ENCODE measurements at regions not wholly inside any gene's neighbourhood (a gene's known extent, or its start where the extent isn't known, plus 50 kb on each side); places are given as distances from the start of the nearest gene placed in this dataset.

DNA sequence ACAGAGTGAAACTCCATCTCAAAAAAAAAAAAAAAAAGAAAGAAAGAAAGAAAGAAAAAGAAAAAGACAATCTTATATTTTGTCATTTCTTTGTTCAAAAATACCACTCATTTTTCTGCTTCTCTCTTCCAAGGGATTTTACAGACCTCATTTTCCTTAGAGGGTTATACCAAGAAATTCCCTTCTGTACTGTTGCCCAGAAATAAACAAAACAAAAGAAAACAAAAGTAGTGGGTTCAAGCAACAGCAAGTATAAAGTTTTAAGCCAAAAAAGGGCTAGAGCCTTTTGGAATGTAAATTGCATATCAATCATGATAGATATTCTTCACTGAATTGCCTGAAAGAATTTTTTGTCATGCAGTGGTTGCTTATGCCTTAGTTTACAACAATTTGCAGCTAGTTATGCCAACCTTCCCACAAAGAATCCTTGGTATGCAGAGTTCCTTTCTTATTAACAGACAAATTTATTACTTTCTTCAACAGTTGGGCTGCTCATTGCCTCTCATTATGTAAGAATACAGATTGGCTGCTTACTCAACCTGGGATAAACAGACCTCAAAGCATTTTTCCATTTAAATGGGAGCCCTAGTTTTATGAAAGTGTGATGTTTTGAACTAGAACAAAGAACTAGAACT is 129.1 kb upstream of the PPFIA2 start:
- Histone ChIP-seq H3K9ac (ENCODE audit: low read depth, low read length) (no peak overlapping the region), H3K9me3 (ENCODE audit: insufficient read depth, low read depth, low read length) (peaks cover 2% of the 10 kb centered on the region; the same call in 1 of the 2 replicates), H3K27ac (ENCODE audit: low read depth, low read length) (peak overlapping the region; percentile 67; the same call in 1 of the 2 replicates), H3K4me3 (ENCODE audit: low read length) (no peak overlapping the region), H3K4me1 (ENCODE audit: insufficient read depth, low read length) (peaks cover 10% of the 10 kb centered on the region), H3K27me3 (ENCODE audit: insufficient read depth, low read length) (no peaks in the 10 kb centered on the region), H3K36me3 (ENCODE audit: insufficient read depth, low read length) (no peaks in the 10 kb centered on the region)

- Histone ChIP-seq H3K9ac (ENCODE audit: low read depth, low read length) (no peak overlapping the region), H3K27ac (ENCODE audit: low read depth, low read length) (no peak overlapping the region), H3K9me3 (ENCODE audit: insufficient read depth, low read depth, low read length) (no peaks in the 10 kb centered on the region), H3K36me3 (ENCODE audit: insufficient read depth, low read length) (no peaks in the 10 kb centered on the region), H3K4me1 (ENCODE audit: insufficient read depth, low read length) (no peaks in the 10 kb centered on the region), H3K4me3 (ENCODE audit: low read length) (no peak overlapping the region), H3K27me3 (ENCODE audit: insufficient read depth, low read length) (no peaks in the 10 kb centered on the region)
- 91% methylated on average over 2 of the region's 2 CpGs for WGBS
These were observed 115.4 kb upstream of the PPFIA2 start for GRCh38 chr12:81874586-81874985.

DNA sequence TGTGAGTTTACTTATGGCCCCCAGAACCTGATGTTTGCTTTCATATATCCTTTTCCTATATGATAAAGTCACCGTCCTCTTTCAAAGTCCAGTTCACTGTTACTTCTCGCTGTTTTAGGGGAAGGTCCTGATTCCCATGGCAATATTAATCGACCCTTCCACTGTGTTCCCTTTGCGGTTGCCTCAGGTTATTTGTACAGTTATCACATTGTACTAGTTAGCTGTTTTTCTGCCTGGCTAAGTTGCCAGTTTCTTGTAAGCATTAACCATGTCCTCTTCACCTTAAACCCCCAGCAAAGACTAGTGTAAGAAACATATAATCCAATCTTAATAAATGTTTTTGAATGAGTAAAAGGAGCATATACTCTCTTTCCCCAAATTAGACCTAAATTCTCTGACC is 115.0 kb upstream of the PPFIA2 start:
- Histone ChIP-seq H3K9me3 (ENCODE audit: insufficient read depth, low read depth, low read length) (no peaks in the 10 kb centered on the region), H3K9ac (ENCODE audit: low read depth, low read length) (no peak overlapping the region), H3K36me3 (ENCODE audit: insufficient read depth, low read length) (no peaks in the 10 kb centered on the region), H3K4me3 (ENCODE audit: low read length) (no peak overlapping the region), H3K4me1 (ENCODE audit: insufficient read depth, low read length) (no peaks in the 10 kb centered on the region), H3K27me3 (ENCODE audit: insufficient read depth, low read length) (no peaks in the 10 kb centered on the region), H3K27ac (ENCODE audit: low read depth, low read length) (no peak overlapping the region)
- WGBS, result 92% methylated on average over 4 of the region's 4 CpGs

DNA sequence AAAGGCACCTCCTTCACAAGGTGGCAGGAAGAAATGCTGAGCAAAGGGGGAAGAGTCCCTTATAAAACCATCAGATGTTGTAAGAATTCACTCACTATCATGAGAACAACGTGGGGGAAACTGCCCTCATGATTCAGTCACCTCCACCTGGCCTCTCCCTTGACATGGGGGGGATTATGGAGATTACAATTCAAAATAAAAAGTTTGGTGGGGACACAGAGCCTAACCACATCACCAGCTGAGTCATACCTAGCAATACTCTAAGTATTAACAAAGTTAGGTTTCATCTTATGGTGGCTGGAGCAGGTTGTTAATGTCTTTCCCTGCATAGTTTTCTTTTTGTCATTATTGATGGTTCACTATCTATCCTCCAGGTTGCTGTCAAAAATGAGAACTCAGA is 113.2 kb upstream of the PPFIA2 start:
- H3K9ac ChIP-seq (ENCODE audit: low read depth, low read length), result no peak overlapping the region
- H3K9me3 ChIP-seq (ENCODE audit: insufficient read depth, low read depth, low read length), result no peaks in the 10 kb centered on the region
- no peak overlapping the region for H3K4me3 ChIP-seq (ENCODE audit: low read length)
- no peak overlapping the region for H3K27ac ChIP-seq (ENCODE audit: low read depth, low read length)
- no peaks in the 10 kb centered on the region for H3K36me3 ChIP-seq (ENCODE audit: insufficient read depth, low read length)
- no peaks in the 10 kb centered on the region for H3K4me1 ChIP-seq (ENCODE audit: insufficient read depth, low read length)
- H3K27me3 ChIP-seq (ENCODE audit: insufficient read depth, low read length), result no peaks in the 10 kb centered on the region
- WGBS, result no CpG with 5 or more reads among the region's 1 CpG

DNA sequence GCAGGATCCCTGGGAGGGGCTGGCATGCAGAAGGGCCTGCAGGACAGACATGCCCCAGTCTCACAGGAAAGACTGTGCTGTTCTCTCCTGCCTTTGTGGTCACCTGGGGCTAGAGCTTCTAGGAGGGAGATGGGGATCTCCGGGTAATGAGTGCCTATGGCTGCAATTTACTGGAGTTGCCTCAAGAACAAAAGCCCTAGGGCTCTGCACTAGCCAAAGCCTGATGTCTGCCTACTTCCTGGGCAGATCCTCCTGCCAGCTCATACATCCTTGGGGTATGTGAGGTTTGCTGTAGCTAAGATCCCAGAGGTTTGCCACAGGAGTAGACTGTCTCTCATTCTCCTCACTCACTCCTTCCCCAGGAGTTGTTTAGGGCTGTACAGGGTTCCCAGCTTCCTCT is 106.9 kb upstream of the PPFIA2 start:
- WGBS, result 94% methylated on average over 1 of the region's 1 CpG
- no peak overlapping the region for H3K27ac ChIP-seq (ENCODE audit: low read depth, low read length)
- no peak overlapping the region for H3K4me3 ChIP-seq (ENCODE audit: low read length)

GRCh38 chr12:81863406-81863805 is 104.3 kb upstream of the PPFIA2 start:
- no peaks in the 10 kb centered on the region for H3K9me3 ChIP-seq (ENCODE audit: insufficient read depth, low read depth, low read length)
- no peaks in the 10 kb centered on the region for H3K27me3 ChIP-seq (ENCODE audit: insufficient read depth, low read length)
- peaks cover 10% of the 10 kb centered on the region for H3K4me1 ChIP-seq (ENCODE audit: insufficient read depth, low read length)
- H3K27ac ChIP-seq (ENCODE audit: low read depth, low read length), result no peak overlapping the region
- no peaks in the 10 kb centered on the region for H3K36me3 ChIP-seq (ENCODE audit: insufficient read depth, low read length)
- WGBS, result 28% methylated on average over 1 of the region's 1 CpG
- H3K4me3 ChIP-seq (ENCODE audit: low read length), result no peak overlapping the region
- no peak overlapping the region for H3K9ac ChIP-seq (ENCODE audit: low read depth, low read length)

More for the DNA sequence above, 106.9 kb upstream of the PPFIA2 start:
- Histone ChIP-seq H3K27me3 (ENCODE audit: insufficient read depth, low read length) (no peaks in the 10 kb centered on the region), H3K4me1 (ENCODE audit: insufficient read depth, low read length) (peaks cover 10% of the 10 kb centered on the region), H3K36me3 (ENCODE audit: insufficient read depth, low read length) (no peaks in the 10 kb centered on the region), H3K9me3 (ENCODE audit: insufficient read depth, low read depth, low read length) (no peaks in the 10 kb centered on the region), H3K9ac (ENCODE audit: low read depth, low read length) (no peak overlapping the region)

DNA sequence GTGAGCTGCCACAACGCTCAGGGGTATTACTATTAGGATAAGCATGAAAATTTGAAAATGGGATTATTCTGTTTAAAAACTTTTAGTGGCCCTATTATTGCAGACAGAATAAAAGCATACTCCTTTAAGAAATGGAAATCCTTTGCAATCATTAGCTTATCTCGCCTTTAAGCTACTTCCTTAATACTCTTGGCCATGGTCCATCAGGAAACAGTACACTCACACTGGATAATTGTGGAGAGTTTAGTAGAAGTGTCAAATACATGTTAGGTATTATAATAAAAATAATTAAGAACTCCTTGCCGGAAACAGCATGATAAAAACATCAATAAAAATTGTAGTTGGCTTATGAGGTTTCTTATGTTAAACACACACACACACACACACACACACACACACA is 100.4 kb upstream of the PPFIA2 start:
- Histone ChIP-seq H3K4me1 (ENCODE audit: insufficient read depth, low read length) (peaks cover 10% of the 10 kb centered on the region), H3K36me3 (ENCODE audit: insufficient read depth, low read length) (no peaks in the 10 kb centered on the region), H3K4me3 (ENCODE audit: low read length) (no peak overlapping the region), H3K9ac (ENCODE audit: low read depth, low read length) (no peak overlapping the region), H3K27ac (ENCODE audit: low read depth, low read length) (no peak overlapping the region), H3K9me3 (ENCODE audit: insufficient read depth, low read depth, low read length) (no peaks in the 10 kb centered on the region), H3K27me3 (ENCODE audit: insufficient read depth, low read length) (no peaks in the 10 kb centered on the region)
- 91% methylated on average over 2 of the region's 3 CpGs for WGBS

DNA sequence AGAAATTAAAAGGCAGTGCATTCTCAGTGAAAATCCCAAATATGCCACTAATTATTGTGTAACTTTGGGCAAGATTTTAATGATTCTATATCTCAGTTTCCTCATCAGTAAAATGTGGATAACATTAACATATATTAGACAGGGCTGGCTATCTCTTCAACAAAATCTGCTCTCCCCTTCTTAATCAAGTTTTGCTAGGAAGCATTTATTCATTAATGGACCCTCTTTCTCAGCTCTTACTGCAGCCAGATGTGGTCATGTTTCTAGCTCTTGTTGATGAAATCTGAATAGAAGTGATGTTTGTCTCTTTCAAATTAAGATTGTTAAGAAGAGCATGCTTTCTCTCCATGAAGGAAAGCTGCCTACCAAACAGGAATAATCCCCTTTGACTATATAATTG is 84.4 kb upstream of the PPFIA2 start:
- Histone ChIP-seq H3K9me3 (ENCODE audit: insufficient read depth, low read depth, low read length) (no peaks in the 10 kb centered on the region), H3K36me3 (ENCODE audit: insufficient read depth, low read length) (no peaks in the 10 kb centered on the region), H3K4me3 (ENCODE audit: low read length) (no peak overlapping the region), H3K27ac (ENCODE audit: low read depth, low read length) (no peak overlapping the region), H3K9ac (ENCODE audit: low read depth, low read length) (no peak overlapping the region), H3K27me3 (ENCODE audit: insufficient read depth, low read length) (no peaks in the 10 kb centered on the region), H3K4me1 (ENCODE audit: insufficient read depth, low read length) (no peaks in the 10 kb centered on the region)

DNA sequence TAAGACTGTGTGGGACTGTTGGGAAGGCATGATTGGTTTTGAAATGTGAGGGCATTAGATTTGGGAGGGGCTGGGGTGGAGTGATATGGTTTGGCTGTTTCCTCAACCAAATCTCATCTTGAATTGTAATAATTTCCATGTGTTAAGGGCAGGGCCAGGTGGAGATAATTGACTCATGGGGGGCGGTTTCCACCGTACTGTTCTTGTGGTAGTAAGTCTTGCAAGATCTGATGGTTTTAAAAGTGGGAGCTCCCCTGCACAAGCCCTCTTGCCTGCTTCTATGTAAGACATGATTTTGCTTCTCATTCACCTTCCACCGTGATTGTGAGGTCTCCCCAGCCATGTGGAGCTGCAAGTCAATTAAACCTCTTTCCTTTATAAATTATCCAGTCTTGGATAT is 76.6 kb upstream of the PPFIA2 start:
- no peak overlapping the region for H3K27ac ChIP-seq (ENCODE audit: low read depth, low read length)
- H3K9ac ChIP-seq (ENCODE audit: low read depth, low read length), result no peak overlapping the region
- WGBS, result 93% methylated on average over 3 of the region's 3 CpGs
- H3K4me1 ChIP-seq (ENCODE audit: insufficient read depth, low read length), result no peaks in the 10 kb centered on the region
- H3K27me3 ChIP-seq (ENCODE audit: insufficient read depth, low read length), result no peaks in the 10 kb centered on the region
- H3K9me3 ChIP-seq (ENCODE audit: insufficient read depth, low read depth, low read length), result no peaks in the 10 kb centered on the region
- no peaks in the 10 kb centered on the region for H3K36me3 ChIP-seq (ENCODE audit: insufficient read depth, low read length)
- no peak overlapping the region for H3K4me3 ChIP-seq (ENCODE audit: low read length)

GRCh38 chr12:81819991-81820633 is 61.0 kb upstream of the PPFIA2 start:
- Histone ChIP-seq H3K27me3 (ENCODE audit: insufficient read depth, low read length) (no peaks in the 10 kb centered on the region), H3K27ac (ENCODE audit: low read depth, low read length) (no peak overlapping the region), H3K4me3 (ENCODE audit: low read length) (no peak overlapping the region), H3K9me3 (ENCODE audit: insufficient read depth, low read depth, low read length) (no peaks in the 10 kb centered on the region), H3K9ac (ENCODE audit: low read depth, low read length) (no peak overlapping the region), H3K4me1 (ENCODE audit: insufficient read depth, low read length) (no peaks in the 10 kb centered on the region), H3K36me3 (ENCODE audit: insufficient read depth, low read length) (no peaks in the 10 kb centered on the region)

GRCh38 chr12:81815611-81816010 is 56.5 kb upstream of the PPFIA2 start:
- Histone ChIP-seq H3K27me3 (ENCODE audit: insufficient read depth, low read length) (no peaks in the 10 kb centered on the region), H3K27ac (ENCODE audit: low read depth, low read length) (no peak overlapping the region), H3K4me1 (ENCODE audit: insufficient read depth, low read length) (0 out of 2 replicates have a peak, but pooled peaks cover 3% of the 10 kb centered on the region), H3K9me3 (ENCODE audit: insufficient read depth, low read depth, low read length) (no peaks in the 10 kb centered on the region), H3K9ac (ENCODE audit: low read depth, low read length) (no peak overlapping the region), H3K4me3 (ENCODE audit: low read length) (no peak overlapping the region), H3K36me3 (ENCODE audit: insufficient read depth, low read length) (no peaks in the 10 kb centered on the region)
- WGBS, result 64% methylated on average over 2 of the region's 2 CpGs

DNA sequence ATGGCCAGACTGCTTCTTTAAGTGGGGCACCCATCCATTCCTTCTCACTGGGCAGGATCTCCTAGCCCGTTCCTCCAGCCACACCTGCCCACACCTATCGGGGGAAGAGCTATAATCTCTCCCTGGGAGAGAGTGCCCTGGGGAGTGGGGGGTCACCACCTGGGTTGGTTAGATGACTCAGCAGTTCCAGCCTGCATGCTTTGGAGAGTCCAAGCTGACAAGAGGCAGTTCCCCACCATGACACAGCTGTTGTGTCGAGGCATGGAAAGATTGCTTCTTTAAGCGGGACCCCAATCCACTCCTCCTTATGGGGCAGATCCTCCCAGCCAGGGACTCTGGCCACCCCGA is 52.6 kb upstream of the PPFIA2 start:
- 0 out of 2 replicates have a peak, but pooled peaks cover 3% of the 10 kb centered on the region for H3K4me1 ChIP-seq (ENCODE audit: insufficient read depth, low read length)
- H3K36me3 ChIP-seq (ENCODE audit: insufficient read depth, low read length), result no peaks in the 10 kb centered on the region
- no peak overlapping the region for H3K4me3 ChIP-seq (ENCODE audit: low read length)
- no peaks in the 10 kb centered on the region for H3K27me3 ChIP-seq (ENCODE audit: insufficient read depth, low read length)
- H3K9me3 ChIP-seq (ENCODE audit: insufficient read depth, low read depth, low read length), result no peaks in the 10 kb centered on the region
- 97% methylated on average over 5 of the region's 5 CpGs for WGBS
- no peak overlapping the region for H3K9ac ChIP-seq (ENCODE audit: low read depth, low read length)
- H3K27ac ChIP-seq (ENCODE audit: low read depth, low read length), result no peak overlapping the region
